ENCODE measurements at regions not wholly inside any gene's neighbourhood (a gene's known extent, or its start where the extent isn't known, plus 50 kb on each side); places are given as distances from the start of the nearest gene placed in this dataset.

DNA sequence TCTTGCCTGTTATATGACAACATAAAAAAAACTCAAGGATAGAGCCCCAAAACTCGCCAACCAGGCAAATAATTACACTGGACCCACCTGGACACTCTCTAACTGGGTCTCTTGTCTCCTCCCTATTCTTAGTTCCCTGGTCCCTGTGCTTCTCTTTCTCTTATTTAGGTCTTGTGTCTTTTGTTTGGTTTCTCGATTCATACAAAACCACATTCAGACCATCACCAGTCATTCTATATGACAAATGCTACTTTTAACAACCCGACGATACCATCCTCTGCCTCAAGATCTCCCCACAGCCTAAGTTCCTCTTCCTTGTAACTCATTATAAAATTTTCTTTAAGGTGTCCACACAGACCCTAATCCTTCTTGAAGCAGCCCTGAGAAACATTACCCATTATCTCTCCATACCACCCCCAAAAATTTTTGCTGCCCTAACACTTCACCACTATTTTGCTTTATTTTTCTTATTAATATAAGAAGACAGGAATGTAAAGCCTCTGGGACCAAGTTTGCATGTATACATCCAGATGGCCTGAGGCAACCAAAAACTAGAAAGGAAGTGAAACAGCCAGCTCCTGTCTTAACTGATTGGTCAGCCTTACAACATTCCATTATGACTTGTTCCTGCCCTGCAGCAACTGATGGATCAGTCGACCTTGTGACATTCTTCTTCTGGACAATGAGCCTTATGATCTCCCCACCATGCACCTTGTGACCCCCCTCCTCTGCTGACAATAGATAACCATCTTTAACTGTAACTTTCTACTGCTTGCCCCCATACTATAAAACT, 638.2 kb downstream of the AMY1C start:
- in situ Hi-C loops (cut with MboI; ENCODE audit: low pct_unique_long_range_greater_than_20kb, low sequenced_read_pairs, unreplicated experiment), result no loop called here
- DNase-seq (ENCODE audit: low spot score), result no peak
- TF ChIP-seq, protein P1, sequence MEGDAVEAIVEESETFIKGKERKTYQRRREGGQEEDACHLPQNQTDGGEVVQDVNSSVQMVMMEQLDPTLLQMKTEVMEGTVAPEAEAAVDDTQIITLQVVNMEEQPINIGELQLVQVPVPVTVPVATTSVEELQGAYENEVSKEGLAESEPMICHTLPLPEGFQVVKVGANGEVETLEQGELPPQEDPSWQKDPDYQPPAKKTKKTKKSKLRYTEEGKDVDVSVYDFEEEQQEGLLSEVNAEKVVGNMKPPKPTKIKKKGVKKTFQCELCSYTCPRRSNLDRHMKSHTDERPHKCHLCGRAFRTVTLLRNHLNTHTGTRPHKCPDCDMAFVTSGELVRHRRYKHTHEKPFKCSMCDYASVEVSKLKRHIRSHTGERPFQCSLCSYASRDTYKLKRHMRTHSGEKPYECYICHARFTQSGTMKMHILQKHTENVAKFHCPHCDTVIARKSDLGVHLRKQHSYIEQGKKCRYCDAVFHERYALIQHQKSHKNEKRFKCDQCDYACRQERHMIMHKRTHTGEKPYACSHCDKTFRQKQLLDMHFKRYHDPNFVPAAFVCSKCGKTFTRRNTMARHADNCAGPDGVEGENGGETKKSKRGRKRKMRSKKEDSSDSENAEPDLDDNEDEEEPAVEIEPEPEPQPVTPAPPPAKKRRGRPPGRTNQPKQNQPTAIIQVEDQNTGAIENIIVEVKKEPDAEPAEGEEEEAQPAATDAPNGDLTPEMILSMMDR (IDR thresholded peaks at IDR 0.05; ENCODE audit: extremely low read depth, insufficient read depth, missing control alignments), result no peak

- in situ Hi-C loops (cut with MboI; ENCODE audit: low pct_unique_long_range_greater_than_20kb, low sequenced_read_pairs, unreplicated experiment), result no loop called here
- TF ChIP-seq, protein P1 (IDR thresholded peaks at IDR 0.05; ENCODE audit: extremely low read depth, insufficient read depth, missing control alignments), result no peak
Observed at GRCh38 chr1:104392552-104392951, 642.9 kb downstream of the AMY1C start.

GRCh38 chr1:104402178-104402577, 652.5 kb downstream of the AMY1C start:
- DNase-seq (ENCODE audit: low spot score), result no peak
- TF ChIP-seq, protein P1 (IDR thresholded peaks at IDR 0.05; ENCODE audit: extremely low read depth, insufficient read depth, missing control alignments), result no peak
- in situ Hi-C loops (cut with MboI; ENCODE audit: low pct_unique_long_range_greater_than_20kb, low sequenced_read_pairs, unreplicated experiment), result no loop called here

More at GRCh38 chr1:104392552-104392951, 642.9 kb downstream of the AMY1C start:
- no peak for DNase-seq (ENCODE audit: low spot score)

- in situ Hi-C loops (cut with MboI; ENCODE audit: low pct_unique_long_range_greater_than_20kb, low sequenced_read_pairs, unreplicated experiment), result no loop called here
- TF ChIP-seq, protein P1 (IDR thresholded peaks at IDR 0.05; ENCODE audit: extremely low read depth, insufficient read depth, missing control alignments), result no peak
- no peak for DNase-seq (ENCODE audit: low spot score)
Observed at GRCh38 chr1:104403883-104404282, 654.2 kb downstream of the AMY1C start.

GRCh38 chr1:104406728-104407127, 657.0 kb downstream of the AMY1C start:
- no peak for DNase-seq (ENCODE audit: low spot score)
- in situ Hi-C loops (cut with MboI; ENCODE audit: low pct_unique_long_range_greater_than_20kb, low sequenced_read_pairs, unreplicated experiment), result no loop called here
- TF ChIP-seq, protein P1 (IDR thresholded peaks at IDR 0.05; ENCODE audit: extremely low read depth, insufficient read depth, missing control alignments), result no peak

DNA sequence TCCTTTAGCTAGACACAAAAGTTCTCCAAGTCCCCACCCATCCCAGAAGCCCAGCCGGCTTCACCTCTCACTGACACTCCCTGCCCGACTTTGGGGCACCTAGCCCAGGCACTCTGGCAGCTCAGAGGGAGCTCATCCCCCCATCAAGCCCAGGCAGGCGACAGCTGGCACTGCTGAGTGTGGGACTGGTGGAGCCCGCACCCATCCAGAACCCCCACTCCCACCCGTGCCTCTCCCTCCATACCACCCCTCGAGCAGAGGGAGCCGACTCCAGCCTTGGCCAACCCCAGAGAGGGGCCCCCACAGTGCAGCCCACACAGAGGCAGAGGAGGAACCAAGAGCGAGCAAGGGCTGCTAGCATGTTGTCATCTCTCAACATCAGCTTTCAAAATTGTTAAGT, 658.6 kb downstream of the AMY1C start:
- in situ Hi-C loops (cut with MboI; ENCODE audit: low pct_unique_long_range_greater_than_20kb, low sequenced_read_pairs, unreplicated experiment), result no loop called here
- TF ChIP-seq, protein P1 (IDR thresholded peaks at IDR 0.05; ENCODE audit: extremely low read depth, insufficient read depth, missing control alignments), result no peak
- DNase-seq (ENCODE audit: low spot score), result no peak

All from GM13977 (cell line).